ENCODE measurements at regions not wholly inside any gene's neighbourhood (a gene's known extent, or its start where the extent isn't known, plus 50 kb on each side); places are given as distances from the start of the nearest gene placed in this dataset.

DNA sequence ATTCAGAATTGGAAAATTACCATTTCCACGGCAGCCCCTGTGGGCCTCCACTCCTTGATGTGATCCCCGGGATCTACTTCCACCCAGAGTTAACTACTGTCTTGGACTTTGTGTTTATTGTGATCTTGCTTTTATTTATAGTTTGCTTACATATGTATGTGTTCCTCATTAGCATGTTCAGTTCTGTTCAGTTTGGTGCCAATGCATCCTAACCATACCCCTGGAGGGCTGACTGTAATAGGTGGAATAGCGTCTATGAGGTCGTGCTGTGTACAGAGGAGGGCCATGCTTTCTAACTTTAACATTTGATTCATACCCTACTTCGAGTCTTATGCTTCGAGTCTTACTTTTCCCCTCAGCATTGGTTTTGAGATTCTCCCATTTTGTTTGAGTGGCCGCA is 104.3 kb upstream of the SLC24A3 start:
- no peak overlapping the region for H3K4me3 Mint-ChIP-seq
- Histone ChIP-seq H3K4me1 (ENCODE audit: control insufficient read depth in 1 of 2, extremely low read depth in 1 of 2, insufficient read depth in 2 of 2, low read length in 2 of 2) (no peaks in the 10 kb centered on the region), H3K27me3 (replicated peaks in 1 of 2; ENCODE audit: control insufficient read depth in 2 of 2, extremely low read depth in 1 of 2, insufficient read depth in 2 of 2, low read length in 1 of 2) (no peaks in the 10 kb centered on the region), H3K27ac (ENCODE audit: low read length) (no peak overlapping the region), H3K4me3 (ENCODE audit: control insufficient read depth in 1 of 2, extremely low read depth in 1 of 2, low read length in 1 of 2) (no peak overlapping the region), H3K36me3 (ENCODE audit: control insufficient read depth in 2 of 2, extremely low read depth in 1 of 2, insufficient read depth in 1 of 2, low read length in 1 of 2) (no peaks in the 10 kb centered on the region), H3K9me3 (no peaks in the 10 kb centered on the region)
- POLR2A ChIA-PET: no interaction called here
- no peak overlapping the region for H3K27ac Mint-ChIP-seq
- no peaks in the 10 kb centered on the region for H3K27me3 Mint-ChIP-seq
- H3K36me3 Mint-ChIP-seq: no peaks in the 10 kb centered on the region
- no peak for DNase-seq
- no peak for ATAC-seq (replicated peaks in 1 of 4)
- WGBS (ENCODE audit: insufficient coverage): no CpG with 5 or more reads among the region's 7 CpGs
- CTCF ChIA-PET: no interaction called here
- no peaks in the 10 kb centered on the region for H3K9me3 Mint-ChIP-seq
- no peaks in the 10 kb centered on the region for H3K4me1 Mint-ChIP-seq

DNA sequence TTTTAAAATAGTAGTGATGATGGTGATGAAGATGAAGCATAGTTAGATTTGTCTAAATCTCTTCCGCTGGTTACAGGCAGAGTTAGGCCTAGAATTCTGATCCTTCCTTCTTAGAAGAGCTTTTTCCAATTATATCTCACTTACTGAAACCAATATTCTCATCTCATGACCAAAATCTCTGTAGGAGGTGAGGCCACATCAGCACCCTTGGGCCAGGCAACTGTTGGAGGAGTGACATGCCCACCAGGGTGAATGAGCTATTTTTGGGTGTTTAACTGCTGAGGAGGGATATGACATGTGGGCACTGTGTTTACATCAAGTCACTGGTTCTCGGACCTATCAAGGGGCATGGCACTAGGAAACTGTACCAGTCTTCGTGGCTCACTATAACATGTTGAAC is 102.2 kb upstream of the SLC24A3 start:
- H3K27me3 Mint-ChIP-seq: no peaks in the 10 kb centered on the region
- Histone ChIP-seq H3K36me3 (ENCODE audit: control insufficient read depth in 2 of 2, extremely low read depth in 1 of 2, insufficient read depth in 1 of 2, low read length in 1 of 2) (no peaks in the 10 kb centered on the region), H3K4me1 (ENCODE audit: control insufficient read depth in 1 of 2, extremely low read depth in 1 of 2, insufficient read depth in 2 of 2, low read length in 2 of 2) (no peaks in the 10 kb centered on the region), H3K27me3 (replicated peaks in 1 of 2; ENCODE audit: control insufficient read depth in 2 of 2, extremely low read depth in 1 of 2, insufficient read depth in 2 of 2, low read length in 1 of 2) (no peaks in the 10 kb centered on the region), H3K4me3 (ENCODE audit: control insufficient read depth in 1 of 2, extremely low read depth in 1 of 2, low read length in 1 of 2) (no peak overlapping the region), H3K27ac (ENCODE audit: low read length) (no peak overlapping the region), H3K9me3 (no peaks in the 10 kb centered on the region)
- H3K27ac Mint-ChIP-seq: no peak overlapping the region
- no peak for DNase-seq
- ChIA-PET POLR2A (no interaction called here), CTCF (no interaction called here)
- no CpG with 5 or more reads among the region's 3 CpGs for WGBS (ENCODE audit: insufficient coverage)
- H3K36me3 Mint-ChIP-seq: no peaks in the 10 kb centered on the region
- H3K4me1 Mint-ChIP-seq: no peaks in the 10 kb centered on the region
- H3K4me3 Mint-ChIP-seq: no peak overlapping the region
- no peaks in the 10 kb centered on the region for H3K9me3 Mint-ChIP-seq
- ATAC-seq (replicated peaks in 1 of 4): no peak

DNA sequence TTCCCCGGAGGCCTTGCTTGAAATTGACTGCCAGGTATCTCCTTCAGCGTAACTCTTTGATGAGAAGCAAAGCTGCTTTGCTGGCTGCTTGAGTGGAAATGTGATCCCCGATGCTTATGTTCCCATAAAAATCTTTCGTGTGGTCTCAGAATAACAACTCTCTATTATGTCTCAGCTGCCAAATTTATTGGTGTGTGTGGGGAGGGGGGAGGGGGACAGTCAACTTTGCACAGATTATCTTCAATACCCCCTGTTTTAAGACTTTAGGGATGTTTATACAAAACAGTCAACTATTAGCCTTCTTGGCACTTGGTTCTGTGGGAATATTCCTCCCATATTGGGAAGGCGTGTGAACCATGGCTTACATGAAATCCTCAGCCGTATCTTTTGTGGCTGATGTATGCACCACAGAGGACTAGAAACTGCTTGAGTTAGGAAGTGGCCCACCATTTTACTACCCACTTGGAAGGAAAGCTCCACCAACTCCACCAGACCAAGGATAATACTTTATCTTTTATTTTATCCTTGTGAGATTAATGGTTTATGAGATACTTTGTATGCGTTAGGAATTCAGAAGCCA is 101.5 kb upstream of the SLC24A3 start:
- no peaks in the 10 kb centered on the region for H3K27me3 Mint-ChIP-seq
- H3K27ac Mint-ChIP-seq: no peak overlapping the region
- H3K9me3 Mint-ChIP-seq: no peaks in the 10 kb centered on the region
- Histone ChIP-seq H3K9me3 (no peaks in the 10 kb centered on the region), H3K27ac (ENCODE audit: low read length) (no peak overlapping the region), H3K36me3 (ENCODE audit: control insufficient read depth in 2 of 2, extremely low read depth in 1 of 2, insufficient read depth in 1 of 2, low read length in 1 of 2) (no peaks in the 10 kb centered on the region), H3K27me3 (replicated peaks in 1 of 2; ENCODE audit: control insufficient read depth in 2 of 2, extremely low read depth in 1 of 2, insufficient read depth in 2 of 2, low read length in 1 of 2) (no peaks in the 10 kb centered on the region), H3K4me1 (ENCODE audit: control insufficient read depth in 1 of 2, extremely low read depth in 1 of 2, insufficient read depth in 2 of 2, low read length in 2 of 2) (no peaks in the 10 kb centered on the region), H3K4me3 (ENCODE audit: control insufficient read depth in 1 of 2, extremely low read depth in 1 of 2, low read length in 1 of 2) (no peak overlapping the region)
- no peak overlapping the region for H3K4me3 Mint-ChIP-seq
- 60% methylated on average over 2 of the region's 7 CpGs for WGBS (ENCODE audit: insufficient coverage)
- DNase-seq (no peak), ATAC-seq (replicated peaks in 1 of 4) (no peak)
- no peaks in the 10 kb centered on the region for H3K36me3 Mint-ChIP-seq
- POLR2A ChIA-PET: no interaction called here
- CTCF ChIA-PET: no interaction called here
- no peaks in the 10 kb centered on the region for H3K4me1 Mint-ChIP-seq

DNA sequence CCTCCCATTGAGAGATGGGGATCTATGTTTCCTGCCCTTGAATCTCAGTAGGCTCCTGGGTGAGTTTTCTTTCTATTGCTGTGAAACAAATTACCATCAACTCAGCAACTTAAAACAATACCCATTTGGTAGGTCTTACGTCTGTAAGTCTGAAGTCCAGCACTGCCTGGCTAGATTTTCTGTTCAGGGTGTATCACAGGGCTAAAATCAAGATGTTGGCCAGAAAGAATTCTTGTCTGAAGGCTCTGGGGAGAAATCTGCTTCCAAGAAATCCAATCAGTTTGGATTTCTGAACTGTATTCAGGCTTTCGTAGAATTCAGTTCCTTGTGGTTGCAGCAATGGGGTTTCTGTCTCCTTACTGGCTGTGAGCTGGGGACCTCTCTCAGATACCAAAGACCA is 99.6 kb upstream of the SLC24A3 start:
- H3K36me3 Mint-ChIP-seq: no peaks in the 10 kb centered on the region
- Histone ChIP-seq H3K4me3 (ENCODE audit: control insufficient read depth in 1 of 2, extremely low read depth in 1 of 2, low read length in 1 of 2) (no peak overlapping the region), H3K27me3 (replicated peaks in 1 of 2; ENCODE audit: control insufficient read depth in 2 of 2, extremely low read depth in 1 of 2, insufficient read depth in 2 of 2, low read length in 1 of 2) (no peaks in the 10 kb centered on the region), H3K4me1 (ENCODE audit: control insufficient read depth in 1 of 2, extremely low read depth in 1 of 2, insufficient read depth in 2 of 2, low read length in 2 of 2) (no peaks in the 10 kb centered on the region), H3K9me3 (no peaks in the 10 kb centered on the region), H3K27ac (ENCODE audit: low read length) (no peak overlapping the region), H3K36me3 (ENCODE audit: control insufficient read depth in 2 of 2, extremely low read depth in 1 of 2, insufficient read depth in 1 of 2, low read length in 1 of 2) (no peaks in the 10 kb centered on the region)
- DNase-seq: no peak
- H3K9me3 Mint-ChIP-seq: no peaks in the 10 kb centered on the region
- H3K4me1 Mint-ChIP-seq: no peaks in the 10 kb centered on the region
- POLR2A ChIA-PET: no interaction called here
- no peak overlapping the region for H3K4me3 Mint-ChIP-seq
- WGBS (ENCODE audit: insufficient coverage): 17% methylated on average over 2 of the region's 2 CpGs
- ATAC-seq (replicated peaks in 1 of 4): no peak
- CTCF ChIA-PET: no interaction called here
- no peaks in the 10 kb centered on the region for H3K27me3 Mint-ChIP-seq
- no peak overlapping the region for H3K27ac Mint-ChIP-seq

DNA sequence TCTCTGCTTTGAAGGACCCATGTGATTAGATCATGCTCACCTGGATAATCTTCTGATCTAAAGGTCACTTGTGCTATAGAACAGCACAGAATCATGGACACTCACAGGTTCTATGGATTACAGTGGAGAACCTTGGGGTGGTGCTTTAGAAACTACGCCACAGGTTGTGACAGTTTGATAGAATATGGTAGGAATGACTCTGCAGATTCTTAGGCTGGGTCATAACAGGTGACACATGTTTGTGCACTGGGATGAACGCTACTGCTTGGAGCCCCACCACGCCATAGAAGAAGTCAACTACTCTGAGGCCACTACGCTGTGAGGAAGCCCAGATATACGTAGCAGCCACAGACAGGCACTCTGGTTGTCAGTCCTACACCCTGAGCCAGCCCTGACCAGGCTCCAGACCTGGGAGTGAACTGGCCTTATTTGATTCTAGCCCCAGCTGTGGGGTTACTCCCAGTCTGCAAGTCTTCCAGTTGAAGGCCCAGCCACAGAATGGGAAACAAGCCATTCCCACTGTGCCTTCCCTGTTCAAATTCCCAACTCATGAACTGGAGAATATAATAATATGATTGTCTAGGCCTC is 99.0 kb upstream of the SLC24A3 start:
- Histone ChIP-seq H3K27ac (ENCODE audit: low read length) (no peak overlapping the region), H3K4me1 (ENCODE audit: control insufficient read depth in 1 of 2, extremely low read depth in 1 of 2, insufficient read depth in 2 of 2, low read length in 2 of 2) (no peaks in the 10 kb centered on the region), H3K4me3 (ENCODE audit: control insufficient read depth in 1 of 2, extremely low read depth in 1 of 2, low read length in 1 of 2) (no peak overlapping the region), H3K27me3 (replicated peaks in 1 of 2; ENCODE audit: control insufficient read depth in 2 of 2, extremely low read depth in 1 of 2, insufficient read depth in 2 of 2, low read length in 1 of 2) (no peaks in the 10 kb centered on the region), H3K9me3 (no peaks in the 10 kb centered on the region), H3K36me3 (ENCODE audit: control insufficient read depth in 2 of 2, extremely low read depth in 1 of 2, insufficient read depth in 1 of 2, low read length in 1 of 2) (no peaks in the 10 kb centered on the region)
- Mint-ChIP-seq H3K36me3 (no peaks in the 10 kb centered on the region), H3K4me3 (no peak overlapping the region), H3K27ac (no peak overlapping the region), H3K9me3 (no peaks in the 10 kb centered on the region), H3K4me1 (no peaks in the 10 kb centered on the region), H3K27me3 (no peaks in the 10 kb centered on the region)
- DNase-seq (no peak), ATAC-seq (replicated peaks in 1 of 4) (no peak)
- ChIA-PET POLR2A (no interaction called here), CTCF (no interaction called here)
- WGBS (ENCODE audit: insufficient coverage): 38% methylated on average over 4 of the region's 5 CpGs

DNA sequence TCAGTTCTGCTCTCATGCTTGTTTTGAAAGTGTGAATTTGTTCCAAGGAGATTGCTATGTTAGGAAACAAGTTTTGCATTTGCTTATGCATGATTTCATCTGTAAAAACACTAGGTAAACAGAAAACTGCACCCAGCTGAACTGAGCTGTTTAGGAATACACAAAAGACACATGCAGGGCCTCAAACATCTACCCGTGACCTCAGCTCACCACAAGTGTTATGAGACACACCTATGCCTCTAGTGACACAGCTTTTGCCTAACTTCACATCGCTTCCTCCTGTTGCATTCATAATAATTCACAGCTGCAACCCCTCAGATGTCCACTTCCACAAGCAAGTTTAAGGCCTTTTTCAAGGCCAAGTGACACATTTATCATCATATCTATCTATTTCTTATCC is 98.0 kb upstream of the SLC24A3 start:
- Mint-ChIP-seq H3K27me3 (no peaks in the 10 kb centered on the region), H3K4me1 (no peaks in the 10 kb centered on the region), H3K4me3 (no peak overlapping the region), H3K36me3 (no peaks in the 10 kb centered on the region), H3K9me3 (no peaks in the 10 kb centered on the region), H3K27ac (no peak overlapping the region)
- no peak overlapping the region for H3K27ac ChIP-seq (ENCODE audit: low read length)
- ChIA-PET CTCF (no interaction called here), POLR2A (no interaction called here)
- ATAC-seq (replicated peaks in 1 of 4) (no peak), DNase-seq (no peak)
- 71% methylated on average over 2 of the region's 2 CpGs for WGBS (ENCODE audit: insufficient coverage)
- H3K4me3 ChIP-seq (ENCODE audit: control insufficient read depth in 1 of 2, extremely low read depth in 1 of 2, low read length in 1 of 2): no peak overlapping the region
- H3K27me3 ChIP-seq (replicated peaks in 1 of 2; ENCODE audit: control insufficient read depth in 2 of 2, extremely low read depth in 1 of 2, insufficient read depth in 2 of 2, low read length in 1 of 2): no peaks in the 10 kb centered on the region
- H3K4me1 ChIP-seq (ENCODE audit: control insufficient read depth in 1 of 2, extremely low read depth in 1 of 2, insufficient read depth in 2 of 2, low read length in 2 of 2): no peaks in the 10 kb centered on the region
- H3K36me3 ChIP-seq (ENCODE audit: control insufficient read depth in 2 of 2, extremely low read depth in 1 of 2, insufficient read depth in 1 of 2, low read length in 1 of 2): no peaks in the 10 kb centered on the region
- H3K9me3 ChIP-seq: no peaks in the 10 kb centered on the region

DNA sequence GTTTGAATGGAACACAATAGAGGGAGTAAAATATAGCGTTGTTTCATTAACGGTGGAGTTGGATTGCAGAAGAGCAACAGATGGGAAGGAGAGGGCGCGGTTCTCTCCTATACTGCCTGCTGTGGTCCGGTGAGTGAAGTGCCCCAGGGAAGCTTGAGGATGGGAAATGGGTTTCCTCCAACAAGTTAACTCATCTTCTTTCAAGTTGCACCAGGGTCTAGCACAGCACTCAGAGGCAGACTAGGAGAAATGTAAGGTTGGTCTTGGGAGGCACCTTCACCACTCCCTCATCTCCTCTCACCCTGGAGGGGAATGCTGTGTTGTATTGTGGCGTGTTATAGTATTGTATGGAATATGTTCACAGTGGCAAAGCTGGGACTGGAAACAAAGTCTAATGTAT is 96.9 kb upstream of the SLC24A3 start:
- H3K4me1 Mint-ChIP-seq: no peaks in the 10 kb centered on the region
- Histone ChIP-seq H3K4me1 (ENCODE audit: control insufficient read depth in 1 of 2, extremely low read depth in 1 of 2, insufficient read depth in 2 of 2, low read length in 2 of 2) (no peaks in the 10 kb centered on the region), H3K9me3 (no peaks in the 10 kb centered on the region), H3K27me3 (replicated peaks in 1 of 2; ENCODE audit: control insufficient read depth in 2 of 2, extremely low read depth in 1 of 2, insufficient read depth in 2 of 2, low read length in 1 of 2) (no peaks in the 10 kb centered on the region), H3K27ac (ENCODE audit: low read length) (no peak overlapping the region), H3K4me3 (ENCODE audit: control insufficient read depth in 1 of 2, extremely low read depth in 1 of 2, low read length in 1 of 2) (no peak overlapping the region), H3K36me3 (ENCODE audit: control insufficient read depth in 2 of 2, extremely low read depth in 1 of 2, insufficient read depth in 1 of 2, low read length in 1 of 2) (no peaks in the 10 kb centered on the region)
- ChIA-PET POLR2A (no interaction called here), CTCF (no interaction called here)
- H3K27me3 Mint-ChIP-seq: no peaks in the 10 kb centered on the region
- no peaks in the 10 kb centered on the region for H3K9me3 Mint-ChIP-seq
- ATAC-seq (replicated peaks in 1 of 4): no peak
- H3K36me3 Mint-ChIP-seq: no peaks in the 10 kb centered on the region
- 80% methylated on average over 1 of the region's 6 CpGs for WGBS (ENCODE audit: insufficient coverage)
- DNase-seq: no peak
- H3K27ac Mint-ChIP-seq: no peak overlapping the region
- H3K4me3 Mint-ChIP-seq: no peak overlapping the region

Measured in T-cell (primary cell).